ENCODE measurements at regions not wholly inside any gene's neighbourhood (a gene's known extent, or its start where the extent isn't known, plus 50 kb on each side); places are given as distances from the start of the nearest gene placed in this dataset.

DNA sequence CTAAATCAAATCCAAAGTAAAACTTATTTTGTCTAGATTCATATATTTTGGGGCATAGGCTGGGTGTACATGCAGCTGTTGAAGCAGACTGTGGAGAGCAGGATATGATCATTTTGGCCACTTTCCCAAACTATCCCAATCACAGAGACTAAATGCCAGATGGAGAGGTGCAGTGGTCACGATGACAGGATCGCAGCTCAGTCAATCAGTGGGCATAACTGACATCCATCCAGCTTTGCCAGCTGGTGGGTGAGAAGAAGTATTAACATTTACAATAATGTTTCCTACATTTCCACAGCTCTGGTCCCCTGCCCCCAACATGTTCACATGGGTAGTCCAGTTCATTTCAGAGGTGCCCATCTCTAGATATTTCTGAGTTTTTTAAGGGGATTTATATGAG is 255.5 kb upstream of the SESN3 start:
- no peak for DNase-seq (ENCODE audit: low read depth, low spot score)

- DNase-seq (ENCODE audit: low read depth, low spot score) = no peak
Observed at GRCh38 chr11:95485115-95485900, 254.3 kb upstream of the SESN3 start.

DNA sequence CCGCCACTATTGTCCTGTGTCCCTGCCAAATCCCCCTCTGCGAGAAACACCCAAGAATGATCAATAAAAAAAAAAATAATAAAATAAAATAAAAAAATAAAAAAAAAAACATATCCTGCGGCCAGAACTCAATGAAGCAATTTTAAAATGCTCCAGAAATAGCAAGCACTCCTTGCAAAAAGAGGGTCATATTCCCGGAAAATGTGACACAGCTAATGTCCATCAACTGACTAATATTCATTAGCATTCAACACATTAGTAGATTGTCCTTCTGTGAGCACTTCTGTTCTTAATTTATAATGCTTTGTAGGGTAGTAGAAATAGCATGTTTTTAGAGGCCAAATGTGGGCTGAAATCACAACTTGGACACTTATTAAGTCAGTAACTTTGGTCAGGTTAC is 252.3 kb upstream of the SESN3 start:
- DNase-seq (ENCODE audit: low read depth, low spot score) = no peak

DNA sequence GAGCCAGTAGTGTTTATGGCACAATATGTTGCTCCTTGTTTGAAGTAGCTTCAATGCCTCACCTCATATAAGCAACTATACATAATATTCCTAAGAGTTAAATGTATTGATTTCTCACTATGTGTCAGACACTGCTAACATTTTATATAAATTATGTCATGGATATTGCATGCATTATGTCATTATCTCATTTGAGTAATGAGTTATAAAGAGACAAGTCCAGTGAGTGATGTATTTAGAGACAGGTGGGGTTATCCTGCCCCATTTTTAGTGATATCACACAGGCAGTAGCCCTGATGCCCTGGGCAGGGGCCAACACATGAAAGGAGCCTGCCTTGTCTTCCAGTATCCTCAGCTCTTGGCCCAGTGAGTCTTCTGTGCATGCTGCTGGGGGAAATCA is 247.0 kb upstream of the SESN3 start:
- DNase-seq (ENCODE audit: low read depth, low spot score) = no peak

DNA sequence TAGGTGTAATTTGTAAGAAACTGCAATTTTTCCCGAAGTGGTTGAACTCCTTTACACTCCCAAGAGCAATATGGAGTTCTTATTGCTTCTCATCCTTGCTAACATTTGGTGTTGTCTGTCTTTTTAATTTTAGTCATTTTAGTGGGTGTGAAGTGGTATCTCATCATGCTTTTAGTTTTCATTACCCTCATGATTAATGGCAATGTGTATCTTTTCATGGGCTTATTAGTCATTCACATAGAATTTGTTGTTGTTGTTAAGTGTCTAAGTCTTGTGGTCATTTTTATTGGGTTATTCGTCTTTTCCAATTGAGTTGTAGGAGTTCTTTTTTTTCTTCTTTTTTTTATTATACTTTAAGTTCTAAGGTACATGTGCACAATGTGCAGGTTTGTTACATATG is 238.3 kb upstream of the SESN3 start:
- no peak for DNase-seq (ENCODE audit: low read depth, low spot score)

DNA sequence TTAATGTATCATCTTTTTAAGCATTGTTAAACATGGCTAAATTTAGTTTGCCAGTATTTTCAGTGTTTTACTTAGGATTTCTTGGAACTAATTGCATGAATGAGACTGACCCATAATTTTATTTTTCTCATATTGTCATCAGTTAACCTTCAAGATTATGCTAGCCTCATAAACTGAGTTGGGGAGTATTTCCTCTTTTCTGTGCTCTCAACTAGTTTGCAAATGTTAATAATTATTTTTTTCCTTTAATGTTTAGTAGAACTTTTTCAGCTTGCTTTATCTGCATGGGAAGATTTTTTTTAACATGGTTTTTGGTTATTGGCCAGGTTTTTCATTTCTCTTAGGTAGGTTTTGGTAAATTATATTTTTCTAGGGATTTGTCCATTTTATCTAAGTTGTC is 235.4 kb upstream of the SESN3 start:
- DNase-seq (ENCODE audit: low read depth, low spot score) = no peak

DNA sequence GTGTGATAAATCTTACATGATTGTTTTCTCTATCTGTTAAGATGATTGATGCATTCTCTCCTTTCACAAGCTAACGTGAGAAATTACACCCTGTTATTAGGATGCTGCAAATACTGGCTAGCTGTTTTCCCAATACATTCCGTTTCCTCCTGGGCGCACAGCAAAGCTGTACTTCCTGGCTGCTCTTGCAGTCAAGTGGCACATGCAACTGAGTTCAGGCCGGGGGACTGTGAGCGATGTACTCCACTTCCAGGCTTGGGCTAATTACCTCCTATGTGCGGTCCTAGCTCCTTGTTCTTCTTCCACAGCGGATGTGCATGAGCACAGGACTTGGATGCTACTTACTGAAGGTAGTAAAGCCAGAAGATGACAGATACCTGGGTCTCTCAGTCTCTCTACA is 234.9 kb upstream of the SESN3 start:
- DNase-seq (ENCODE audit: low read depth, low spot score) = no peak

DNA sequence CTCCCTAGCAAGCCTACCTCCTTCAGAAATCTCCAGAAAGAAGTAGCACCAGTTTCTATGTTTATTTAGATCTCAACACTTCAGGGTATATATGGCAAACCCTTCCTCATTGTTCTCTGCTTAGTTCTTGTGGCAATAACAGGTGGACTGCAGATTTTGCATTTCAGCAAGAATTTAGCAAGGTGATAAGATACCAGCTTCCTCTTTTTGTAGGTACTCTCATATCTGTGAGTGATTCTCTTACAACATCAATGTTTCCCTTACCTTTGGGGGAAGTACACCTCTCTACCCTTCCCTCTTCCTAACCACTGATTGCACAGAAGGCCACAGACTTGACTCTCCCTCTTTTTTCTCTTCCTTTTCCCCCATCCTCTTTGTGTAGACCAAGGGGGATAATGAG is 230.9 kb upstream of the SESN3 start:
- DNase-seq (ENCODE audit: low read depth, low spot score) = no peak

DNA sequence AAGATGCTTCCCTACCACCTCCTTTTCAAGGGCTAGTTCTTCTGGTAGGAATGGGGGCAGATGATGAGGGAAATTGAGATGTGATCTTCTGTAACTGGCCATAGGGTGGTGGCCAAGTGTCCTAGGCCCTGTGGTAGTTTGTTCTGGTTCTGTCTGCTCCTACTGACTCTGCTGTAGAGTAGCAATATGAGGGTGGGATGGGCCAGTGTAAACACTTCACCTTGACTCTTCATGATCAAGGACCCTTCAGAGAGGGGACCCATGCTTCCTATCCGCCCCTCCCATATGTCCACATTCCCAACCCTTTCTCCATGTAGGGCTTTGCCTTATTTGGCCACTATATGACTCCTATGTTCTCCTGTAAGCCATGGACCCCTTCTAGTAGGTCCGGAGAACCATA is 230.3 kb upstream of the SESN3 start:
- no peak for DNase-seq (ENCODE audit: low read depth, low spot score)

DNA sequence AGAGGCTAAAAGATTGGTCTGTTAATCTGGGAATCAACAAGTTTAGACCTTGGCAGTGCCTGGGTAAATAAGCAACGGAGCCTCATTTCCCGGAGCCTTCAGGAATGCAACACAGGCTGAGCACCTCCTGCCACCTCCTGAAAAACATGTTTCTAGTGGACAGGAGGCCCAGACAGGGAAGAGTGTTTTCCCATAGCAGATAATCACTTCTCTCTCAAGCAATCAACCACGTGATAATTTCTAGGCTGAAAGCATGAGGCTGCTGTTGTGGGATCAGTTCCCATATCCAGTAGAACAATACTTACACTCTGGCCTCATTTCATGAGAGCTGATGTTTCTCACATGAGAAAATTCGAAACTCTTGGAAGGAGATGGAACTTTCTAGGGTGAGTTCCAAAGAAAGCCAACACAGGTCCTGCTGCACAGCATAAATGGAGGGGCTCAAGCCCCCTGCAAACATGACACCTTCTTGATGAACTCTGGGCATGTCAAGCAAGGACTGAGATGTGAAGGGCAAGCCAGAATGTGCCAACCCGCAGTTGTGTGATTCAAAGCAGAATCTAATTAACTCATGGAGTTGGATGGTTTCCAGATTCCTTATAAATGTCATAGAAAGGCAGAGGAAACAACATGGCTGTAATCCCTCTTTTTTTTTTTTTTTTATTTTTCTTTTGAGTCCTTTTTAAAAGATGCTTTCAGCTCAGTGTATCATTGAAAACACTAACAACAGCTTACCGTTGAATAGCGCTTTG is 228.5 kb upstream of the SESN3 start:
- DNase-seq (ENCODE audit: low read depth, low spot score) = no peak

DNA sequence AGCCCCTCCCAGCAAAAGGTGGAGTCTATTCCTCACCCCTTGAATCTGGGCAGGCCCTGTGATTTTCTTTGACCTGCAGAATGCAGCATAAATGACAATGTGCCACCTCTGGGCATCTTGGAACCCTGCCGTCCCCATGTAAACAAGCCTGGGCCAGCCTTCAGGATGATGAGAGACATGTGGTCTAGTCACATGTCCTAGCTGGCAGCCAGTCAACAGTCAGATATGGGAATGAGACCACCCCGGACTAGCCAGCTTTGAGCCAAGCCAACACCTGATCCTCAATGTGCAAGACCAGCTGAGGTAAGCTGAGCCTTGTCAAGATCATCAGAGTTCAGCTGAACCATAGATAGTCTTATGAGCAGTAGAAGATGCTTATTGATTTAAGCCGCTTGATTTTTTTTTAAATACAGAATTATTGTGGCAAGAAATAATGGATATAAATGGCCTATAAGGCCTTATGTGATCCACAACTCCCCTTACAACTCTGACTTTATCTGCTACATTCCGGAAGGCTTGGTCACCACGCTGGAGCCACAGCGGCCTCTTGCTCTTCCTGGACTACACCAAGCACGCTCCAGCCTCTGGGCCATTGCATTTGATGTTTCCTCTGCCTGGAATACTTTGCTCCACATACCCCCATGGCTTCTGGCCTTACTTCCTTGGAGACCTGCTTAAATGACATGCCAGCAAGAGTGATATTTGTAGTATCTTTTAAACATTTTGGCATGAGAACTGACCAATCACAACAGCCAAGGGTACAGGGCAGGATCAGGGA is 225.9 kb upstream of the SESN3 start:
- no peak for DNase-seq (ENCODE audit: low read depth, low spot score)

DNA sequence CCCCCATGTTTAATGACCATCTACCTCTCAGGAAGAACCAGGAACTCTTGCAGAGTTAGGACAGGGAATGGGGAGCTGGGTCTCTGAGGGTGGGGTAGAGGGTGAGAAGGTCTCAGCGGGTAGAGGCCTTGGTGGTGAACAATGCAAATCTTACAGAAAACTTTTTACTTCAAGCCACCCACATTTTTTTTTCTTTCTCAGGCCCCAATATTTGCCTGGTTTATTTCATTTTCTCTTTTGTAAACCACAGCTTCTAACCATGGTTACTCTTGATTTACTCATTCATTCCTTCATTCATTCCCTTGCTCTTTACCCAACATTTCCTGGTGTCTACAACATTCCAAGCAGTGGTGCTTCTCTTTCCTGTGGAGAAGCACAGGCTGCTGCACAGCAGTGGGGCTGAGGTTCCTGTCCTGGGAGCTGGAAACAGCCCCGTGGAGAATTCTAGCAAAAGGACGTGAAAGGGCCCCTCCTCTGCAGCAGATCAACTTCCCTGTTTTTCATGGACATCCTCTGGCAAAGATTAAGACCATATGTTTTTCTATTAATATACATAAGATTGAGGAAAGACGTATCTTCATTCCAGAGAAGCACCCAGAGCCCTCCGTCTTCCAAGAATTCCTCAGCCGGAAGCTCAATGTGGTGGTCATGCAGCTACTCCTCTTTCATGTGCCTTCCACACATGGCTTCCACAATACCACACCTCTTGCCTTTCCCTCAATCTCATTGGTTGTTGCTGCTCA is 224.4 kb upstream of the SESN3 start:
- no peak for DNase-seq (ENCODE audit: low read depth, low spot score)

GRCh38 chr11:95453616-95454171 is 222.7 kb upstream of the SESN3 start:
- no peak for DNase-seq (ENCODE audit: low read depth, low spot score)

- DNase-seq (ENCODE audit: low read depth, low spot score) = no peak
Observed at GRCh38 chr11:95451682-95452081, 220.7 kb upstream of the SESN3 start.

DNA sequence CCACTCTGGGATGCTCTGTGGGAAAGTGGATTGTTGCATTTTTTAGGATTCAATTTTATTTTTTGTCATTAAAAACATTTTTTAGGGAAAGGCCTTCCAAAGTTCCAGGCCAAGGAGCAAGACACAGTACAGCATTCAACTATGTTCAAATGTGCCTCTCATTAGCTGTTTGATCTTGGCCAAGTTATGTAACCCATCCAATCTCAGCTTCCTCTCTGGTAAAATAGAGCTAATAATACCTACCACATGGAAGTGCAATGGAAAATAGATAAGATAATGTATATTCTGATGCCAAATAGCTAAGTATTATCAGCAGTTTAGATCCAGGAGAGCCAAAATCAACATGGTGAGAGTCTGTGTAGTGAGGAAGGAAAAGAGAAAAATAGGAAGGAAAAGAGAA is 220.3 kb upstream of the SESN3 start:
- no peak for DNase-seq (ENCODE audit: low read depth, low spot score)

DNA sequence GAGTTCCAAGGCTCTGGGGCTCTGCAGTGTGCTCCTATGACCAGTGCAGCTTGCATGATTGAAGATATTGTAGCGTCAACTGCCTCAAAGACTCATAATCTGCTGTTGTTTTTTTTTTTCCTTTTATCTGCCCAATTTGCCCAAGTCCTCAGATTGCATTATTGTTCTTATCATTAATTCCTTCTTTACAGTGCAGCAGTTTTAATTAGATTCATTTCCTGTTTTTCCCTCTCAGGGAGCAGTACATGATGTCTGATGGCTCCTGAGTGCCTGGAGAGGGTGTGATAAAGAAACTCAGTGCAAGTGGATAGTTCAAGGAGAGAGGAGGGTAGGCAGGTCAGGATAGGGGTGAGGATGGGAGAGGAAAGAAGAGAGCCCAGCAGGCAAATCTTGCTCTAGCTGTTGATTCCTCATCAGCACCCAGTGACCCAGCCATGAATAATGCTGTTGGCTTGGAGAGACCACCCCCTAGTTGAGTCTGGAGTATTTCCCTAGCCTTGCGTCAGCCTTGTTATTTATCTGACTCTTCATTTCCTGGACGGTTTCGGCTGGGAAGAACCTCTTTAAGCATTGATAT is 219.6 kb upstream of the SESN3 start:
- DNase-seq (ENCODE audit: low read depth, low spot score) = no peak

DNA sequence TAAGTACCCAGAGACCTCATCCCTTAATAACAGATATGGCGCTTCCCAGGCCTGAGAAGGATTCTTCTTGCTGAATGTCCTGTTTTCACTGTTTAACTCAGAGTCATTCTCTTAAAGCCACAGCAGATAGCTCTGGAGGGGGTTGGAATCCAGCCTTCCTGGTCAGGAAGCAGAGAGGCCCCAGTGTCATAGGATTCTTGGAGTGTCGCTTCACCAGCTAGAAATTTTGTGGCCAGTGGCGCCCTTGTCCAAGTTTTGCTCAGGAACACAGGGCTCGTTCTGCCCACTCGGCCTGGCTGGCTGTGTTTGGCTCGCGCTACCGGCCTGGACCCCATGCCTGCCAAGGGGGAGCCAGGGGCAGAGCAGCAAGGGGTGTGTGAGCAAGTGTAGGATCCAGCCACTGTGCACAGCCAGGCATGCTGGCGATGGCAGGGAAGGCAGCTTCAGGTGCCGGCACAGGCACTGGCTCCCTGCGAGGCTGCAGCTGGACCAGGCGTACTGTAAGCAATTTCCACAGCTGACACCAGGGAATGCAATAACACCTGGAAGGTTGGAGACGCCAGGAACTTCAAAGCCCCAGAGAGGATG is 214.8 kb upstream of the SESN3 start:
- DNase-seq (ENCODE audit: low read depth, low spot score) = no peak

DNA sequence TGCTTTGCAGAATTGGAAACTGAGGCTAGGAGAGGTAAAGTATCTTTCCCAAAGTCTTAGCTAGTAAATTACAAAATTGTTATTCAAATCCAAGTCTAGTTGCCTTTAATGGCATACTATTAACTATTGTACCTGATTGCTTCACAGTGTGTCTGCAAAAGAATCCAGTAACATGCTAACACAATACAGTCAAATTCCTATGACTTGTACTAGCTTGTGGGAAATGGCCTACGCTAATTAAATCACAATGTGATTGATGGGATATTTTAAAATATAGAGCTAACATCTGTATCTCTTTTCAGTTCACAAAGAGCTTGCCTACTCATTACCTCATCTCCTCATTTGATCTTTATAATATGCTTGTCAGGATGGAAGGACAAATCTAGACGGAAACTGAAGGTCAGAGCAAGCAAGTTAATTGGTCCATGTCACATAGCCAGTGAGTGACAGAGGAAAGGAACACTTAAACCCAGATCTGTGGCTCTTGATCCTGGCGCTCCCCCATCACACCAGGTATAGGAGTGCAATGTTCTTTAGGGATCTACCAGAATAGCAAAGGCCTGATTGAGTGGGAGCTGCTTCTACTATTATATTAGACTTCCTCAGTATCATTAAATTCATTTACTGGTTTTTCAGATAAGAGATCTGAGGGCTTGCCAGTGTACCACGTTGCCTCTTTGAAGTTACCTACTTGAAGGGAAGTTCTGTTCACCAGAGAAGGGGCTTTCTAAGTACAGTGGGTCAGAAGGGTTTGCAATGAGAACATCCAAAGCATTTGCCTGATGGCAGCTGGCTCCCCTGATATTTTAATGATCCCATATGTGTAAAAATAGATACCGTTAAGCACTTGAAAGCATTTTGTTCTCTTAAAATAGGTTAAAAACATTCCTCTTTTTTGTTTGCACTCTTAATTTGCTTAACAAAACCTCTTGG is 213.6 kb upstream of the SESN3 start:
- DNase-seq (ENCODE audit: low read depth, low spot score) = no peak

DNA sequence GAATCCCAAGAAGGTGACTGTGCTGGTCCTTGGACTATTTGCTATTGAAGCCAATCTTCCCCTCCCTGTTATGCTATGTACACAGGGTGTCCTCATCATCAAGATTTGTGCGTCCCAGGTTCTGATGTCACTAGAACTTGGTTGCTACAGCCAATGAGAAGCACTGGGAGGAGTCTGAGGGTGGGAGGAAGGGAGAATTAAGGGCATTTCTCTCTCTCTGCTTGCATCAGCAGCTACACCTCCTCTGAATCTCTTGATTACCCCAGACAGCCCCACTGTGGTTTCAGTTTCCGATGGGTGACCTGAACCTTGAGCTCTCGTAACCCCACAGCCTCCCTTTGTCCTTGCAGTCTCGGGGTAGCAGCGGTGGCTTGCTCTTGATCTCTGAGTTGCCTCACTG is 212.4 kb upstream of the SESN3 start:
- no peak for DNase-seq (ENCODE audit: low read depth, low spot score)

All from pulmonary artery endothelial cell (primary cell).